HG03280 (cell line): ENCODE measurements at regions not wholly inside any gene's neighbourhood (a gene's known extent, or its start where the extent isn't known, plus 50 kb on each side); places are given as distances from the start of the nearest gene placed in this dataset.
"Not testable (repeated sequence)": the region's sequence is repeated elsewhere in the genome, so short reads cannot be mapped to it uniquely, and the experiment has no call there.

Experiments used
- ATAC-seq: cut with Tn5 transposase; IDR thresholded peaks from one replicate; pipeline ENCODE4 v1.9.1; 2021; ENCODE audit warnings: mild to moderate bottlenecking, moderate library complexity; ENCODE audit not compliant: unreplicated experiment

DNA sequence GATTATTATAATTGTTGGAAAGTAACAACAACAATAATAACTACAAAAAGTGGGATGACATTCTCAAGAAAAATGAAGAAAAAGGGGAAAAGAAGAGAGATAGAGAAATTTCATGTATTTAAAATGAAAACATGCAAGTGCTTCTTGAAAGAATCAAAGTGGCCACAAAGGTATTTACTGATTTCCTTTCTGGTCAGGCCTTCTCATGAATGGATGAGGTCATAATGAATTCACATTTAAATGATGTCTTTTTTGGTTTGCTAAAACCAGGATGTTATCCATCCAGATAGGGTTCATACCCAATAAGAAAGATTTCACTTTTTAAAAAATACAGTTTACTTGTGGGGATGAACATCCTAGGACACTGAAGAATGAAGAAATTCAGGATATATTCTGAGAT is 446.4 kb upstream of the PTGER4 start:
- ATAC-seq = no peak

- no peak for ATAC-seq
Observed at GRCh38 chr5:40227931-40228330, 451.8 kb upstream of the PTGER4 start.

- ATAC-seq = no peak
Observed at GRCh38 chr5:40227366-40227765, 452.3 kb upstream of the PTGER4 start.

DNA sequence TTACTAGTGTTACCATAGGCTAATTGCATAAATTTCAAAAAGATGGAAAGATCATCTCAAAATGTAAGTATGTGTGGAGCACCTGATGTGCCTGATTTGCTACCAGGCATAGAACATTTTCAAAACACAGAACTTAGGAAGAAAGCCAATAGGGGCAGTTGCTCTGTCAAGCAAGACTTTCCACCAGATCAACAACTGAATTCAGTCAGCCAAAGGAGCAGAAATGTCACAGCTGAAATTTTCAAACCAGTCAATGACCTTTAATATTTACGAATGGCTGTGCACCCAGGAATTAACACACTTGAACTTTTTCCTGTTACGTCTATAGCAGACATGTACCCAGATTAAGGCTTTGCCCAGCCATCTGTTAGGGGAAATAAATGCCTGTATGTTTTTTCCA is 452.8 kb upstream of the PTGER4 start:
- ATAC-seq = no peak

DNA sequence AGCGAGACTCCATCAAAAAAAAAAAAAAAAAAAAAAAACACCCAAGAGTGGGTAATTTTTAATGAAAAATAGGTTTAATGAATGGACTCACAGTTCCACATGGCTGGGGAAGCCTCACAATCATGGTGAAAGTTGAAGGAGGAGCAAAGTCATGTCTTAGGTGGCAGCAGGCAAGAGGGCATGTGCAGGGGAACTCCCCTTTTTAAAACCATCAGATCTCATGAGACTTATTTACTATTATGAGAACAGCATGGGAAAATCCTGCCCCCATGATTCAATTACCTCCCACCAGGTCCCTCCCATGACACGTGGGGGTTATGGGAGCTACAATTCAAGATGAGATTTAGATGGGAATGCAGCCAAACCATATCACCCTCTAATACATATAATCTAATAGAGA is 454.6 kb upstream of the PTGER4 start:
- not testable (repeated sequence) for ATAC-seq

GRCh38 chr5:40224421-40224820 is 455.3 kb upstream of the PTGER4 start:
- no peak for ATAC-seq

DNA sequence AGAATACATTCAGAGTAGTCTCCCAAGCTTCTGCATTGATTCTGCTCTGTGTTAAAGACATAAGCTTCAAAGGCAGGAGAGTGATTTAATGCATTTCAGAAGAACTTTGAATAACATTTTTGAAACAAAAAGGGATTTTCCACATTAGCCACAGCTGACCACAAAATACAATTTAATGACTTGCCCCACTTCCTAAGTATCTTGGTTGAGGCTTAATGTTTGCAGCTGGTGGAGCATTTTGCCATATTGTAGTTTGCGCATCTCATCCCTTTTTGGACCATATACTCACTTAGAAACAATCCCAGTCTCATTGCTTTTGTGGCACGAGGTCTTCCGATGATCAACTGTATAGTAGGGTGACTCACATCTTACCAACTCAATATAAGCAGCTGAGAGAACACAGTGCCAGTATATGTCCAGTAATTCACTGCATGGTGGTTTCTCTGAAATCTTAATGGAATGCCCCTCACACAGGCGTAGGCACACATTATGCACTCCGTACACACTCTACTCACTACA is 455.8 kb upstream of the PTGER4 start:
- no peak for ATAC-seq

DNA sequence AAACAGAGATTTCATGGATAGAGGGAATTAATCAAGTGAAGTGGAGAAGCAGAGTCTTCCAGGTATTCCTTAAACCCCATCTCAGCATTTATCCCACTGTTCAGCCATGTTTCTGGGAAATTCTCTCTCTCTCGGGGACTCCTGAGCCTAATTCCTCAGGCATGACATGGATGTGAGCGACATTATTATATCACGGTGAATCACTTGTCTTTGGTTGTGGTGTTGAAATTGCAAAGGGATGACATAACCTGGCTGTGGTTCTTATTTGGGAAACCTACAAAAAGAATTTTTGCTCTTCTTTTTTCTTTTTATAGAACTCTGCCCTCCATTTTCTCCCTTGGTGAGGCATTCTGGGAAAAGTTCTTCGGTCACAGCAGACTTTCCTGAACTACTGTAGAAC is 457.9 kb upstream of the PTGER4 start:
- no peak for ATAC-seq

DNA sequence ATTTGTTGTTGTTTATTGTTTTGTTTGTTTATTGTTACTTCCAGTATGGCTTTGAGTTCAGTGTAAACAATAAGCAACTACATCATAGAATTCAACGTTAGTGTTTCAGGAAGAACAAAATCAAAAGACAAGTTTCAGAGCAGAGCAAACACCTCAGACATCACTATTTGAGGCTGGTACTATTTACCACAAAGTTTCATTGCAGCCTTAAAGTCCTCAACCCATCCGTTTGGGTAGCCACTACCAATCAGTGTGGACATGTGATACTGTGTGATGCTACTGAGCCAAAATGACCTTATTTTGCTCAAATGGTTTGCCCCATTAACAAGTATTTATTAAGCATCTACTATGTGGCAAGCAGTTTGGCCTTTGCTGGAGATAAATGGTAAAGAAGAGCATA is 458.5 kb upstream of the PTGER4 start:
- no peak for ATAC-seq

DNA sequence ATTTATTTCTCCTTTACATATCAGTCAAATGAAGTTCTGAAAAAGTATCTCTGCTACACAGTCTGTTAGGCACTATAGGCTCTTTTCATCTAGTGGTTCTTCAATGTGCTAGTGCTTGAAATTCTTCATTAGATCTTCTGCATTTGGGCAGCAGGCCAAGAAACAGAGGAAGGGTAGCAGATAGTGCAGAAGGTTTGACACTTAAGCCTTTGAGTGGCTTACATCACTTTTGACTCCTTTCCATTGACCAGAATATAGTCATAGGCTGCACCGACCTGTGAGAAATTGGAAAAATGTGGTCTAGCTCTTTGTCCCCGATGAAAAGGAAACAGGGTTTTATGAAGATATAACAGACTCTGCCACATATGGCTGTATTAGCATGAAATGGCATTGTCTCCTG is 459.5 kb upstream of the PTGER4 start:
- ATAC-seq = no peak

GRCh38 chr5:40217553-40217952 is 462.2 kb upstream of the PTGER4 start:
- ATAC-seq = no peak

- no peak for ATAC-seq
Observed at GRCh38 chr5:40210694-40211093, 469.0 kb upstream of the PTGER4 start.

GRCh38 chr5:40206030-40206429 is 473.7 kb upstream of the PTGER4 start:
- ATAC-seq = no peak

- no peak for ATAC-seq
Observed at GRCh38 chr5:40204144-40204543, 475.6 kb upstream of the PTGER4 start.

DNA sequence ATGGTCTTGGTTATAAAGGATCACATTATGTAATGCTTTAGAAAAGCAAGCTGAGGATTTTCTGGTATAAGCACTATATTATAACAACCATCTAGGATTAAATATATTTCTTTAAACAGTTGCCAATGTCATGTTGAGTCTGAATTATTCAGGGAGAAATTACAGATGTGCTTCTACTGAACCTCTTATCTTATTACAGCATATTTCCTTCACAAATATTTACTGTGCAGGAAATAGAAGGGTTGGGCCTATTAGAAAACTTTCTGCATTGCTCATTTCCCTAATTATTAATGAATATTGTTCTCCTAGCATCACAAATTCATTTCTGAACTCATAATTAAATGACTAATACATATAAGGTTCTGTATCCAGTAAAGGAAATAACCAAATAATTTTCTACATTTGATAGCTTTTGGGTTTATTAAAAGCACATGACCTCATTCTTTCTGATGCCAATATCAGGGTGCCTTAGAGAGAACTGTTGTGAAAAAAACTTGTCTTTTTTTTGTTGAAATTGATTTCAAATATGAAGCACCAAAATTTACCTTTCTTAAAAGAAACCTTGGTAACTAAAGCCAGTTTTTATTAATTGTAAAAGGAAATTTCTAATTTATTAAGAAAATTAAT is 476.8 kb upstream of the PTGER4 start:
- no peak for ATAC-seq

- ATAC-seq = no peak
Observed at GRCh38 chr5:40198736-40199135, 481.0 kb upstream of the PTGER4 start.

DNA sequence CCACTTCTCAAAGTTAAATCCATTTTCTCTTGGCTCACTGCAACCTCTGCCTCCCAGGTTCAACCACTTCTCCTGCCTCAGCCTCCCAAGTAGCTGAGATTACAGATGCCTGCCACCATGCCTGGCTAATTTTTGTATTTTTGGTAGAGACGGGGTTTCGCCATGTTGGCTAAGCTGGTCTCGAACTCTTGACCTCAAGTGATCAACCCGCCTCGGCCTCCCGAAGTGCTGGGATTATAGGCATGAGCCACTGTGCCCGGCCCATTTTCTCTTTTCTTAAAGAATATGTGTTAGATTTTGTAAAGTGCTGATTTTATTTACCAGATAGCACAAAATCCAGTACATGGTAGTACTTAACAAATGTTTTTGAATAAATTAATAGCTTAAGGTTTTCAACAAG is 484.1 kb upstream of the PTGER4 start:
- ATAC-seq = not testable (repeated sequence)

DNA sequence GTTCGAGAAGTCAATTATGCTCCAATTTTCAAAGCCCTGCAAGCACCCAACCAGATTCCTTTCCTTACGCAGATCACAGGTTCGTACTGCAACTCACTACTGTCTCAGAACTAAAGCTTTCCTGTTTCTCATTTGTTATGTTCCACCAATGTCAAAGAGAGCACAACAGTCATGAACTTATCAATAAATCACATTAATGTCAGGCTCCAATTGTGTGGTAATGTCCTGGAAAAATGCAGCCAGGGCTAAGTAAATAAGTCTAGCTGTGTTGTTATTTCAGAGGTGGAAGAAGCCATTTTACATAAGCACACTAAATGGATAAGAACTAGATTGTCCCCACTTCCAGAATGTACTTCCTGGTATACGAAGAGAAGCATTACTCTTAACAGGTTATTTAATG is 488.6 kb upstream of the PTGER4 start:
- ATAC-seq = no peak

- ATAC-seq = no peak
Observed at GRCh38 chr5:40172721-40173120, 507.0 kb upstream of the PTGER4 start.

DNA sequence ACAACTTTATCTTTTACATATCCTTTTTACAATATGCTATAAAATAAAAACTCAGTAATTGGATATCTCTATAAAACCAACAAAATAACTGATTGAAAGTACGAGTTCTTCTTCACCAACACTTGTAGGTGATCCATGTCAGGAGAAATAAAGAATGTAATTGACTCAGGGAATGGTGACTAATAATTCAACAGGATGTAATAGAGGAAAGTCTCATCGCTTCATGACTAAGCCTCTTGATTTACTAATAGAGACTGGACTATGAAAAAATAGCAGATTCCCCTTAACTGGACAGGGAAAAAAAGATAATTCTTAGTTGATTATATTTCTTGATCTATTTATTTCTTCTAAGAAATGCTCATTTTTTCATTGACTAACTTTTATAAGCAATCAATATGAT is 507.7 kb upstream of the PTGER4 start:
- ATAC-seq = no peak

DNA sequence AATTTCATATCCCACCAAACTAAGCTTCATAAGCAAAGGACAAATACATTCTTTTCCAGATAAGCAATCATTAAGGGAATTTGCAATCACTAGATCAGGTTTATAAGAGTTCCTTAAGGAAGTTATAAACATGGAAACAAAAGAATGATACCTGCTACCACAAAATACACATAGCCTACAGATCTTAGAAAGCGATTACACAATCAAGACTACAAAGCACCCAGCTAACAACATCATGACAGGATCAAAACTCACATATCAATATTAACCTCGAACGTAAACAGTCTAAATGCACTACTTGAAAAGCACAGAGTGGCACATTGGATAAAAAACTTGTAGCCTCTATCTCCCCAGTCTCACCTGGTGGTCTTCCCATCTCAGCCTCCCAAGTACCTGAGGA is 512.4 kb upstream of the PTGER4 start:
- ATAC-seq = no peak

DNA sequence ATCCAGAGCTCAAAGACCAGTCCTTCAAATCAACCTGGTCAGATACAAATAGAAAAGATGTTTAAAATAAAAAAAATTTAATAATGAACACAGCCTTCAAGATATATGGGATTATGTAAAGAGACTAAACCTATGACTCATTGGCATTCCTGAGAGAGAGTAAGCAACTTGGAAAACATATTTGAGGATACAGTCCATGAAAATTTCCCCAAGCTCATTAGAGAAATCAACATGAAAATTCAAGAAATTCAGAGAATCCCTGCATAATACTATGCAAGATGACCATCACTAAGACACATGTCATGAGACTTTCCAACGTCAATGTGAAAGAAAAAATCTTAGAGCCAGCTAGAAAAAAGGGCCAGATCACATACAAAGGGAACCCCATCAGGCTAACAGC is 512.9 kb upstream of the PTGER4 start:
- no peak for ATAC-seq
